ENCODE measurements at regions not wholly inside any gene's neighbourhood (a gene's known extent, or its start where the extent isn't known, plus 50 kb on each side); places are given as distances from the start of the nearest gene placed in this dataset.

DNA sequence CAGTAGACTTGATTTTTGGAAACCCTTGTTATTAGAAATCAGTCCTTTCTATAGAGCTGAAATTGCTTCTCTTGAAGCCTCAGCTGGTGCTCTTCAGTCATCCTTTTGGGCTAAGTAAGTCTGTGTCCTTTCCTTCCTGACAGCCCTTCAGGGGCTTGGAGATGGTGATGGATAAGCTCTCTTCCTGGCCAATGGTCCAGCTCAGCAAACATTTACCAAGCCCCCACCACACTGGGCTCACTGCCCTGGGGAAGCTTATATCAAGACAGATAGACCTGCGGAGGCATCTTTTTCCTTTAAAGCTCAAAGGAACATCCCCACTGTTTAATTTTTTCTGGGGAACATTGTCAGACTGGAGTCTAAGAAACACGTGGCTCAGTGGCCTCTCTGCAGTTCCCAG is 139.6 kb downstream of the HAPSTR1 start:
- Mint-ChIP-seq H3K27ac (ENCODE audit: unreplicated experiment) (no peak overlapping the region), H3K4me3 (ENCODE audit: unreplicated experiment) (no peak overlapping the region)

DNA sequence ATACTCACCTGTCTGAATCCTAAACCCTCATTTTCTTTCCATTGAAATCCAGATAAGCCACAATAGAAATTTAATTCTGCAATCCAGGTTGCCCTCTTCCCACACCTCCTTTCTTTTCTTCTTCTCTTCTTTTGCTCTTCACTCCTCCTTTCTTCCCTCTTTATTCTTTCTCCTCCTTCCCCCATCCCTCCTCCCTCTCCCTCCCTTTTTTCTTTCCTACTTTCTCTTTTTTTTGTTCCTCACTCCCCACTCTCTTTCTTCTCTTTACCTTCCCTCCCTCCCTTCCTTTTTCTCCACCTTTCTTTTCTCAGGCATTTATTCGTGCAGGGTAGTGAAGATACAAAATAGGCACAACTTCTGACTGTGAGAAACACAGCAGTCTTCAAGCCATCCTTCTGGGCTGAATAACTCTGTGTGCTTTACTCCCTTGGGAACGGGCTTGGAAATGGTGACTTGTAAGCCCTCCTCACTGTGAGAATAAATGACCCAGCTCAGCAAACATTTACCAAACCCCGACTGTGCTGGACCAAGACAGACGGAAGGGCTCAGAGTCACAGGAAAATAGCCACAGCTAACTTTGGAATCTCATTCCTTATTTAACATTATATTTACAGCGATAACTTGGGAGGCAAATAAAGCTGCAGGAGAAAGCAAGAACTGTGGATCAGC is 140.8 kb downstream of the HAPSTR1 start:
- Histone ChIP-seq H3K27me3 (ENCODE audit: insufficient read depth, low read length) (no peaks in the 10 kb centered on the region), H3K4me1 (ENCODE audit: insufficient read depth, low read length) (no peaks in the 10 kb centered on the region), H3K9ac (ENCODE audit: low read length) (no peak overlapping the region), H3K4me2 (ENCODE audit: low read length) (no peak overlapping the region), H3K9me3 (ENCODE audit: insufficient read depth, low read depth, low read length) (no peaks in the 10 kb centered on the region), H4K20me1 (ENCODE audit: insufficient read depth, low read length) (no peaks in the 10 kb centered on the region), H2AFZ (ENCODE audit: low read depth, low read length) (no peak overlapping the region), H3K36me3 (ENCODE audit: insufficient read depth, low read length) (no peaks in the 10 kb centered on the region), H3K27ac (ENCODE audit: low read depth, low read length) (no peak overlapping the region), H3K79me2 (ENCODE audit: insufficient read depth, low read length) (no peaks in the 10 kb centered on the region), H3K4me3 (ENCODE audit: insufficient read depth, low read depth, low read length) (no peak overlapping the region)
- no peak overlapping the region for H3K27ac Mint-ChIP-seq (ENCODE audit: unreplicated experiment)
- FAIRE-seq (no peak), DNase-seq (ENCODE audit: low read depth) (no peak)
- no peaks in the 10 kb centered on the region for H3K9me3 Mint-ChIP-seq (ENCODE audit: unreplicated experiment)
- TF ChIP-seq, protein P1, sequence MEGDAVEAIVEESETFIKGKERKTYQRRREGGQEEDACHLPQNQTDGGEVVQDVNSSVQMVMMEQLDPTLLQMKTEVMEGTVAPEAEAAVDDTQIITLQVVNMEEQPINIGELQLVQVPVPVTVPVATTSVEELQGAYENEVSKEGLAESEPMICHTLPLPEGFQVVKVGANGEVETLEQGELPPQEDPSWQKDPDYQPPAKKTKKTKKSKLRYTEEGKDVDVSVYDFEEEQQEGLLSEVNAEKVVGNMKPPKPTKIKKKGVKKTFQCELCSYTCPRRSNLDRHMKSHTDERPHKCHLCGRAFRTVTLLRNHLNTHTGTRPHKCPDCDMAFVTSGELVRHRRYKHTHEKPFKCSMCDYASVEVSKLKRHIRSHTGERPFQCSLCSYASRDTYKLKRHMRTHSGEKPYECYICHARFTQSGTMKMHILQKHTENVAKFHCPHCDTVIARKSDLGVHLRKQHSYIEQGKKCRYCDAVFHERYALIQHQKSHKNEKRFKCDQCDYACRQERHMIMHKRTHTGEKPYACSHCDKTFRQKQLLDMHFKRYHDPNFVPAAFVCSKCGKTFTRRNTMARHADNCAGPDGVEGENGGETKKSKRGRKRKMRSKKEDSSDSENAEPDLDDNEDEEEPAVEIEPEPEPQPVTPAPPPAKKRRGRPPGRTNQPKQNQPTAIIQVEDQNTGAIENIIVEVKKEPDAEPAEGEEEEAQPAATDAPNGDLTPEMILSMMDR (IDR thresholded peaks at IDR 0.05; ENCODE audit: insufficient read depth, low read depth, low read length): no peak
- TF ChIP-seq EZH2 (IDR thresholded peaks at IDR 0.05; ENCODE audit: insufficient read depth, low read length): no peak
- H3K4me1 Mint-ChIP-seq (ENCODE audit: low read depth, unreplicated experiment): no peaks in the 10 kb centered on the region
- no peak overlapping the region for H3K4me3 Mint-ChIP-seq (ENCODE audit: unreplicated experiment)
- H3K36me3 Mint-ChIP-seq (ENCODE audit: low read depth, unreplicated experiment): no peaks in the 10 kb centered on the region
- H3K27me3 Mint-ChIP-seq (ENCODE audit: low read depth, unreplicated experiment): peaks cover 14% of the 10 kb centered on the region

More for the DNA sequence above, 139.6 kb downstream of the HAPSTR1 start:
- H3K36me3 Mint-ChIP-seq (ENCODE audit: low read depth, unreplicated experiment): no peaks in the 10 kb centered on the region
- no peaks in the 10 kb centered on the region for H3K9me3 ChIP-seq (ENCODE audit: insufficient read depth, low read depth, low read length)
- H3K4me1 ChIP-seq (ENCODE audit: insufficient read depth, low read length): no peaks in the 10 kb centered on the region
- peaks cover 14% of the 10 kb centered on the region for H3K27me3 Mint-ChIP-seq (ENCODE audit: low read depth, unreplicated experiment)
- no peak overlapping the region for H3K4me2 ChIP-seq (ENCODE audit: low read length)
- H3K27ac ChIP-seq (ENCODE audit: low read depth, low read length): no peak overlapping the region
- DNase-seq (ENCODE audit: low read depth) (no peak), FAIRE-seq (no peak)
- no peaks in the 10 kb centered on the region for H3K9me3 Mint-ChIP-seq (ENCODE audit: unreplicated experiment)
- H3K4me1 Mint-ChIP-seq (ENCODE audit: low read depth, unreplicated experiment): no peaks in the 10 kb centered on the region
- no peak overlapping the region for H2AFZ ChIP-seq (ENCODE audit: low read depth, low read length)
- H3K27me3 ChIP-seq (ENCODE audit: insufficient read depth, low read length): no peaks in the 10 kb centered on the region
- no peaks in the 10 kb centered on the region for H3K79me2 ChIP-seq (ENCODE audit: insufficient read depth, low read length)
- no peak overlapping the region for H3K9ac ChIP-seq (ENCODE audit: low read length)
- H3K36me3 ChIP-seq (ENCODE audit: insufficient read depth, low read length): no peaks in the 10 kb centered on the region
- no peak overlapping the region for H3K4me3 ChIP-seq (ENCODE audit: insufficient read depth, low read depth, low read length)
- no peaks in the 10 kb centered on the region for H4K20me1 ChIP-seq (ENCODE audit: insufficient read depth, low read length)
- TF ChIP-seq, protein P1 (IDR thresholded peaks at IDR 0.05; ENCODE audit: insufficient read depth, low read depth, low read length): no peak
- TF ChIP-seq EZH2 (IDR thresholded peaks at IDR 0.05; ENCODE audit: insufficient read depth, low read length): no peak

DNA sequence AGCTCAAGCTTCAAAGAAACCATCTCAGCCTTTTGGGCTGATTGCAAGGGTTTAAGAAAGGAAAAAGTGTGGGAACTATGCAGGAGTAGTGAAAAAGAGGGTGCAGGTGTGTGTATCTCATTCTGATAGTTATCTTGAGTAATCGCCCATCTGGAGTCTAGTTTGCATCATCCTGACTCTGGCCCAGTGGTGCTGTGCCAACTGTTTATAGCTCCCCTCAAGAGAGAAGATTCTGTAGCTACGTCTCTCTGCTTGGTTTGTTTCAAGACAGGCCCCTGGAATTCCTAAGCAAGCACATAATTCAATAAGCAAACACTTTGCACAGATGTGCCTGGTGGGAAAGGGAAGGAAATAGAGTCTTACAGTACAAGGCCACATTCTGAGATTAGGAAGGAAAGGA is 144.4 kb downstream of the HAPSTR1 start:
- DNase-seq (ENCODE audit: low read depth) (no peak), FAIRE-seq (no peak)
- Histone ChIP-seq H3K4me1 (ENCODE audit: insufficient read depth, low read length) (no peaks in the 10 kb centered on the region), H3K27ac (ENCODE audit: low read depth, low read length) (no peak overlapping the region), H3K9me3 (ENCODE audit: insufficient read depth, low read depth, low read length) (no peaks in the 10 kb centered on the region), H3K9ac (ENCODE audit: low read length) (no peak overlapping the region), H4K20me1 (ENCODE audit: insufficient read depth, low read length) (no peaks in the 10 kb centered on the region), H2AFZ (ENCODE audit: low read depth, low read length) (no peak overlapping the region), H3K36me3 (ENCODE audit: insufficient read depth, low read length) (no peaks in the 10 kb centered on the region), H3K27me3 (ENCODE audit: insufficient read depth, low read length) (no peaks in the 10 kb centered on the region), H3K4me3 (ENCODE audit: insufficient read depth, low read depth, low read length) (no peak overlapping the region), H3K4me2 (ENCODE audit: low read length) (no peak overlapping the region), H3K79me2 (ENCODE audit: insufficient read depth, low read length) (no peaks in the 10 kb centered on the region)
- no peak overlapping the region for H3K27ac Mint-ChIP-seq (ENCODE audit: unreplicated experiment)
- TF ChIP-seq, protein P1 (IDR thresholded peaks at IDR 0.05; ENCODE audit: insufficient read depth, low read depth, low read length): no peak
- TF ChIP-seq EZH2 (IDR thresholded peaks at IDR 0.05; ENCODE audit: insufficient read depth, low read length): no peak
- no peak overlapping the region for H3K4me3 Mint-ChIP-seq (ENCODE audit: unreplicated experiment)
- H3K4me1 Mint-ChIP-seq (ENCODE audit: low read depth, unreplicated experiment): no peaks in the 10 kb centered on the region
- peaks cover 3% of the 10 kb centered on the region for H3K36me3 Mint-ChIP-seq (ENCODE audit: low read depth, unreplicated experiment)
- peaks cover 3% of the 10 kb centered on the region for H3K9me3 Mint-ChIP-seq (ENCODE audit: unreplicated experiment)
- H3K27me3 Mint-ChIP-seq (ENCODE audit: low read depth, unreplicated experiment): peaks cover 10% of the 10 kb centered on the region
